GM18870 (cell line): ENCODE measurements at regions not wholly inside any gene's neighbourhood (a gene's known extent, or its start where the extent isn't known, plus 50 kb on each side); places are given as distances from the start of the nearest gene placed in this dataset.

ENCODE experiments used
- ATAC-seq: cut with Tn5 transposase; IDR thresholded peaks from one replicate; pipeline ENCODE4 v1.9.1; 2021; ENCODE audit warnings: moderate library complexity; ENCODE audit not compliant: unreplicated experiment

- no peak for ATAC-seq
Observed at GRCh38 chr18:68035774-68036522, 519.4 kb upstream of the DSEL start.

- ATAC-seq = no peak
Observed at GRCh38 chr18:68034296-68034695, 517.8 kb upstream of the DSEL start.

GRCh38 chr18:68033466-68033865 lies 516.9 kb upstream of the DSEL start:
- ATAC-seq = no peak

- no peak for ATAC-seq
Observed at GRCh38 chr18:68024716-68025115, 508.2 kb upstream of the DSEL start.

GRCh38 chr18:68017385-68017784 lies 500.9 kb upstream of the DSEL start:
- no peak for ATAC-seq

- no peak for ATAC-seq
Observed at GRCh38 chr18:67997496-67997895, 481.0 kb upstream of the DSEL start.

- ATAC-seq = no peak
Observed at GRCh38 chr18:67995769-67996168, 479.2 kb upstream of the DSEL start.

- ATAC-seq = no peak
Observed at GRCh38 chr18:67980241-67980640, 463.7 kb upstream of the DSEL start.

- ATAC-seq = no peak
Observed at GRCh38 chr18:67977067-67977616, 460.6 kb upstream of the DSEL start.

- ATAC-seq = no peak
Observed at GRCh38 chr18:67973916-67974315, 457.4 kb upstream of the DSEL start.

GRCh38 chr18:67969458-67969857 lies 452.9 kb upstream of the DSEL start:
- ATAC-seq = no peak

- ATAC-seq = no peak
Observed at GRCh38 chr18:67966224-67966623, 449.7 kb upstream of the DSEL start.

GRCh38 chr18:67964462-67964861 lies 447.9 kb upstream of the DSEL start:
- no peak for ATAC-seq

- no peak for ATAC-seq
Observed at GRCh38 chr18:67961701-67962440, 445.4 kb upstream of the DSEL start.

- no peak for ATAC-seq
Observed at GRCh38 chr18:67957684-67958083, 441.2 kb upstream of the DSEL start.

- no peak for ATAC-seq
Observed at GRCh38 chr18:67954594-67954993, 438.1 kb upstream of the DSEL start.

- no peak for ATAC-seq
Observed at GRCh38 chr18:67951137-67951536, 434.6 kb upstream of the DSEL start.

- no peak for ATAC-seq
Observed at GRCh38 chr18:67938660-67939059, 422.1 kb upstream of the DSEL start.

- peak; percentile 63 for ATAC-seq
Observed at GRCh38 chr18:67935638-67936037, 419.1 kb upstream of the DSEL start.

GRCh38 chr18:67933271-67933670 lies 416.8 kb upstream of the DSEL start:
- ATAC-seq = no peak

GRCh38 chr18:67932271-67932670 lies 415.8 kb upstream of the DSEL start:
- no peak for ATAC-seq
